WI38 (cell line): ENCODE measurements at regions not wholly inside any gene's neighbourhood (a gene's known extent, or its start where the extent isn't known, plus 50 kb on each side); places are given as distances from the start of the nearest gene placed in this dataset.

ENCODE experiments used
- H3K4me3 ChIP-seq: 2 replicates; pipeline ENCODE4 v1.5.1; 2011; ENCODE audit warnings: low read depth, mild to moderate bottlenecking, control low read depth, low read length
- TF ChIP-seq, protein P1 (sequence below): IDR thresholded peaks from 2 replicates; pipeline ENCODE4 v1.5.1; 2012; ENCODE audit warnings: low read depth, mild to moderate bottlenecking, control low read depth, low read length

DNA sequence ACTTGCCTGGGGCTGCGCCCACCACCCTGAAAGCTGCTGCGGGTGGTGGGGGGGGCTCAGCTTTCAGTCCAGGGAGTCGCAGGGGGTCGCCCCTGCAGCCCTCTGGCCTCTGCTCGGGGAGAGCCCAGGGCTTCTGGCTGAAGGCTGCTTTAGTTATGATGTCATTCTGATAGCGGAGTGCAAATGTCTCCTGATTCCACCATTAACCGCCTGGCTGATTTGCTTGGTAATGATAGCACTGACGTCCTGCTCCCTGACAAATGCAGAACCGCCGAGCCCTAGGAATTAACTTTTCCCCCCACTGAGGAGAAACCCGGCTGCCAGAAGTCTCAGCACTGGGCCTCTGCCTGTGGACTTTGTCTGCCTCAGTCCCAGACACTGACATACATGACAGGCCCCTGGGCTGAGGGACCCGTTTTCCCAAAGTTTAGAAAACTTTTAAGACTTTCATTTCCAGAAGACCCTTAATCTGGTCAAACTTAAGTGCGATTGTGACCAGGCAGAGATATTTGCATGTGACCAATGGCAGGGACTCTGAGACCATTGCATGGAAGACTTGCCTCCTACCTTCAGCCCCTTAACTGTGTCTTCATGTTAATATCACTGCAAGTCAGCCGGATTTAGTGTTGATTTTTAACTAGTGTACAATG lies 142.5 kb upstream of the ZNF536 start:
- TF ChIP-seq, protein P1, sequence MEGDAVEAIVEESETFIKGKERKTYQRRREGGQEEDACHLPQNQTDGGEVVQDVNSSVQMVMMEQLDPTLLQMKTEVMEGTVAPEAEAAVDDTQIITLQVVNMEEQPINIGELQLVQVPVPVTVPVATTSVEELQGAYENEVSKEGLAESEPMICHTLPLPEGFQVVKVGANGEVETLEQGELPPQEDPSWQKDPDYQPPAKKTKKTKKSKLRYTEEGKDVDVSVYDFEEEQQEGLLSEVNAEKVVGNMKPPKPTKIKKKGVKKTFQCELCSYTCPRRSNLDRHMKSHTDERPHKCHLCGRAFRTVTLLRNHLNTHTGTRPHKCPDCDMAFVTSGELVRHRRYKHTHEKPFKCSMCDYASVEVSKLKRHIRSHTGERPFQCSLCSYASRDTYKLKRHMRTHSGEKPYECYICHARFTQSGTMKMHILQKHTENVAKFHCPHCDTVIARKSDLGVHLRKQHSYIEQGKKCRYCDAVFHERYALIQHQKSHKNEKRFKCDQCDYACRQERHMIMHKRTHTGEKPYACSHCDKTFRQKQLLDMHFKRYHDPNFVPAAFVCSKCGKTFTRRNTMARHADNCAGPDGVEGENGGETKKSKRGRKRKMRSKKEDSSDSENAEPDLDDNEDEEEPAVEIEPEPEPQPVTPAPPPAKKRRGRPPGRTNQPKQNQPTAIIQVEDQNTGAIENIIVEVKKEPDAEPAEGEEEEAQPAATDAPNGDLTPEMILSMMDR = no peak

DNA sequence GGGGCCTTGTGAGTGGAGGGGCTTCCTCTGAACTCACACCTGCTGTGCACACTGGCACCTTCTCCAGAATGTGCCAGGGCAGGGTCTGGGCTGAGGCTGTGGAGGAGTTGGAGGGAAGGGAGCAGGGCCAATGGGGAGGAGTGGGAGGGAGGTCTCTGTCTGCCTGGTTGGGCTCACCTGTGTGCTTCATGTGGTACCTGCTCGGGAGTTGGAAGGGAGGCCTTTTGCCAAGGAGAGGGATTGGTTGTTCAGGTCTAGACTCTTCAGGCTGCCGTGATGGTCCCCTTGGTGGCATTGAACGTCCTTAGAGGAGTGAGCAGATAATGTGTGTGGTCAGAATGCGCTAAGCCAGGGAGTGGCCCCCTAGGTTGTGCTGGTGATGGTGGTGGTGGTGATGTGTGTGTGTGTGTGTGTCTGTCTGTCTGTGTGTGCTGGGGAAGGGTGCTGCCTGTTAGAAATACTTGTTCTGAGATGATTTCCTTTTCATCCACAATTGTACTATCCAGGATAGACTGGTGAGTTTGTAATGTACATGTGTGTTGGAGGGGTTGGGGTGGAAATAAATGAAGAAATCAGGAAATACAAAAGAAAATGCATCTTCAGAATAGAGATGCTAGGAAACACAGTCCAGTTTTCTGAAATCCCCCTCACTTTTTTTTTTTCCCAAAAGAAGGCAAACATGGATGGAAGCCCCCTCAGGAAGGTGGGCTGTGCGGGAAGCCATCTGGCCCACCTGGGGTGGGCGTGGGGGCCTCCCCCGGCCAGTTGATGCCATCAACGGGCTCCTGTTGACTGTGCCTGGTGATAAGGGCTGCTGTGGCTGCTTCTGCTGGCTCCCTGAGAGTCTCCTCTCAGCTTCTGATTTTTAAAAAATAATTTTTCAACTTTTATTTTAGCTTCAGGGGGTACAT lies 140.5 kb upstream of the ZNF536 start:
- TF ChIP-seq, protein P1 = no peak

More for the DNA sequence above, 142.5 kb upstream of the ZNF536 start:
- H3K4me3 ChIP-seq = no peak overlapping the region

DNA sequence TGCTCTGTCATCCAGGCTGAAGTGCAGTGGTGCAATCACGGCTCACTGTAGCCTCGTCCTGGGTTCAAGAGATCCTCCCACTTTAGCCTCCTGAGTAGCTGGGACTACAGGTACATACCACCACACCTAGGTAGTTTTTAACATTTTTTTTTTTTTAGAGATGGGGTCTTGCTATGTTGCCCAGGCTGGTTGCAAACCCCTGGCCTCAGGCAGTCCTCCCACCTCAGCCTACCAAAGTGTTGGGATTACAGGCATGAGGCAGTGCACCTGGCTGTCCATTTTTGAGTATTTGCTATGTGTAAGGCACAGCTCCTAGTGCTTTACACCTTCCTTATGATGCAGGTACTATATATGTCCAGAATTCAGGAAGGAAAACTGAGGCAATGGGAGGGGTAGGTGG lies 138.8 kb upstream of the ZNF536 start:
- H3K4me3 ChIP-seq = no peak overlapping the region
- TF ChIP-seq, protein P1 = no peak

More for the DNA sequence above, 140.5 kb upstream of the ZNF536 start:
- no peak overlapping the region for H3K4me3 ChIP-seq

DNA sequence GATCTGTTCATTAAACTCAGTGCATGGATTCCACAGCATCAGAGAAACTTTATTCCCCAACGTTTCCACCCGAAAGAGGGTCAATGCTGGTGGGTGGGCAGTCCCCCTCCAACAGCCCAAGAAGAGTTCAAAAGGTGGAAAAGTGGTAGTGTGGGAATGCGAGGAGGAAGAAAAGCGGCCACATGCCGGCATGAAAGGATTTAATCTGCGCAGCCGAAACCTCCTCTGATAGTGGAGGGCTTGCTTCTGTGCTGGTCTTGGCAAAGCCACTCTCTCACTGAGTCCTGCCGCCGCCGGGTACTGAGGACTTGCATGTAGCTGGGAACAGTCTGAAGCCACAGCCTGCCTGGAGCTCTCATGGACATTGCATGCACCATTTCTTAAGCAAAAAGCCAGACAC lies 136.2 kb upstream of the ZNF536 start:
- TF ChIP-seq, protein P1 = no peak
- no peak overlapping the region for H3K4me3 ChIP-seq

GRCh38 chr19:30236587-30236986 lies 135.6 kb upstream of the ZNF536 start:
- H3K4me3 ChIP-seq = no peak overlapping the region
- TF ChIP-seq, protein P1 = no peak

GRCh38 chr19:30237140-30237539 lies 135.0 kb upstream of the ZNF536 start:
- no peak overlapping the region for H3K4me3 ChIP-seq
- TF ChIP-seq, protein P1 = no peak
